Adrenal gland (tissue), 5 donors: ENCODE measurements at regions not wholly inside any gene's neighbourhood (a gene's known extent, or its start where the extent isn't known, plus 50 kb on each side); places are given as distances from the start of the nearest gene placed in this dataset.
"Not testable (repeated sequence)": the region's sequence is repeated elsewhere in the genome, so short reads cannot be mapped to it uniquely, and the experiment has no call there.

ENCODE experiments used
- POLR2A ChIP-seq, 2 donors: fragments of 450-650 bp; IDR thresholded peaks; one replicate each; pipeline ENCODE4 v1.6.1; 2017; ENCODE audit warnings: antibody characterized with exemption in 2 of 2, mild to moderate bottlenecking in 2 of 2, moderate library complexity in 1 of 2
- TF ChIP-seq, protein P1 (sequence below), 6 experiments: fragments of 450-650 bp in 4 of 6; fragments of 200-600 bp in 2 of 6; sonication (generic) in 1 of 6; IDR thresholded peaks; 1 replicate in 5 of 6; 2 replicates in 1 of 6; pipeline versions ENCODE4 v1.5.1 to v1.8.0; 2016 to 2021; ENCODE audit warnings: antibody characterized with exemption in 6 of 6, mild to moderate bottlenecking in 2 of 6, moderate library complexity in 1 of 6
- donor health status: DM: no; HTN: no; CAD: no.

DNA sequence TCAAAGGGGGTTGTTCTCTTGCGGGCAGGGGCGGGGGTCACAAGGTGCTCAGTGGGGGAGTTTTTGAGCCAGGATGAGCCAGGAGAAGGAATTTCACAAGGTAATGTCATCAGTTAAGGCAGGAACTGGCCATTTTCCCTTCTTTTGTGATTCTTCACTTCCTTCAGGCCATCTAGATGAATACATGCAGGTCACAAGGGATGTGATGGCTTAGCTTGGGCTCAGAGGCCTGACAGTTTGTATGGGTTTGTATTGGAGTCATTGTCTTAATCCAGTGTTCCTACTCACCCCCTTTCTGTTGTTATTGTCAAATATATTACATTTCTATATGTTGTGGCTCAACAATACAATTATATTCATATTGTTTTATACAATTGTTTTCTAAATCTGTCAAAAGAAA, 238.0 kb downstream of the SUCLG1 start:
- TF ChIP-seq POLR2A (IDR thresholded peaks at IDR 0.05): not testable (repeated sequence)
- TF ChIP-seq, protein P1, sequence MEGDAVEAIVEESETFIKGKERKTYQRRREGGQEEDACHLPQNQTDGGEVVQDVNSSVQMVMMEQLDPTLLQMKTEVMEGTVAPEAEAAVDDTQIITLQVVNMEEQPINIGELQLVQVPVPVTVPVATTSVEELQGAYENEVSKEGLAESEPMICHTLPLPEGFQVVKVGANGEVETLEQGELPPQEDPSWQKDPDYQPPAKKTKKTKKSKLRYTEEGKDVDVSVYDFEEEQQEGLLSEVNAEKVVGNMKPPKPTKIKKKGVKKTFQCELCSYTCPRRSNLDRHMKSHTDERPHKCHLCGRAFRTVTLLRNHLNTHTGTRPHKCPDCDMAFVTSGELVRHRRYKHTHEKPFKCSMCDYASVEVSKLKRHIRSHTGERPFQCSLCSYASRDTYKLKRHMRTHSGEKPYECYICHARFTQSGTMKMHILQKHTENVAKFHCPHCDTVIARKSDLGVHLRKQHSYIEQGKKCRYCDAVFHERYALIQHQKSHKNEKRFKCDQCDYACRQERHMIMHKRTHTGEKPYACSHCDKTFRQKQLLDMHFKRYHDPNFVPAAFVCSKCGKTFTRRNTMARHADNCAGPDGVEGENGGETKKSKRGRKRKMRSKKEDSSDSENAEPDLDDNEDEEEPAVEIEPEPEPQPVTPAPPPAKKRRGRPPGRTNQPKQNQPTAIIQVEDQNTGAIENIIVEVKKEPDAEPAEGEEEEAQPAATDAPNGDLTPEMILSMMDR (IDR thresholded peaks at IDR 0.05): not testable (repeated sequence)
